Psoas muscle (tissue), 7 donors: ENCODE measurements at regions not wholly inside any gene's neighbourhood (a gene's known extent, or its start where the extent isn't known, plus 50 kb on each side); places are given as distances from the start of the nearest gene placed in this dataset.

Experiments used
- ATAC-seq, 4 donors: fragments of 200-7000 bp; cut with Tn5 transposase; one replicate each; pipeline ENCODE4 v1.9.1; 2020; ENCODE audit warnings: moderate library complexity in 3 of 4, mild to moderate bottlenecking in 2 of 4
- DNase-seq, 2 donors: peaks; one replicate each; pipeline ENCODE4 v3.0.0-alpha.2; 2020
- H3K27ac ChIP-seq: fragments of 200-600 bp; one replicate; pipeline ENCODE4 v1.8.0; 2022
- H3K27me3 ChIP-seq, 3 donors: fragments of 200-600 bp in 1 of 3; one replicate each; pipeline versions ENCODE4 v1.6.1 to v1.8.0; 2013 to 2022; ENCODE audit warnings: low read length in 2 of 3, mild to moderate bottlenecking in 2 of 3, moderate library complexity in 1 of 3; ENCODE audit not compliant: insufficient read depth in 3 of 3
- H3K36me3 ChIP-seq, 2 donors: fragments of 200-600 bp in 1 of 2; one replicate each; pipeline versions ENCODE4 v1.6.1 to v1.8.0; 2013 to 2022; ENCODE audit warnings: low read depth in 1 of 2, mild to moderate bottlenecking in 1 of 2, moderate library complexity in 1 of 2; ENCODE audit not compliant: insufficient read depth in 1 of 2
- H3K4me1 ChIP-seq: fragments of 200-600 bp; one replicate; pipeline ENCODE4 v1.8.0; 2022
- H3K4me3 ChIP-seq: fragments of 200-600 bp; one replicate; pipeline ENCODE4 v1.8.0; 2022; ENCODE audit warnings: mild to moderate bottlenecking
- H3K9me3 ChIP-seq: fragments of 200-600 bp; one replicate; pipeline ENCODE4 v1.8.0; 2022
- CTCF ChIP-seq: fragments of 200-600 bp; IDR thresholded peaks from one replicate; pipeline ENCODE4 v1.8.0; 2022; ENCODE audit warnings: antibody characterized with exemption
- WGBS, 3 donors: extraction: QIAGEN DNeasy Blood & Tissue Kit; methylation state at CpG; one replicate each; pipeline versions ENCODE4 v1.1.6 to v1.1.7; 2013; 5-methylcytosine and 5-hydroxymethylcytosine counted together
- intact Hi-C, 2 donors: fragments of 100-400 bp; cut with DNase I; formaldehyde crosslinking; loops; one replicate each; pipeline versions ENCODE4 v1.11.0 to v1.14.2; 2022
- donor health status: healthy with polysubstance abuse.
- donor health status: DM: no; HTN: no; CAD: no; lungs with moderate emphysema.
- donor health status: Bipolar disorder and iron deficiency.
- donor health status: healthy.
- donor health status: DM: yes; HTN: yes; CAD: no.
- donor health status: DM: no; HTN: no; CAD: no.
- donor health status: DM: yes; HTN: yes; CAD: no.

- no peak overlapping the region for H3K27ac ChIP-seq
- no peaks in the 10 kb centered on the region for H3K27me3 ChIP-seq
- H3K36me3 ChIP-seq, result no peaks in the 10 kb centered on the region
- no peak for TF ChIP-seq CTCF
- DNase-seq, result no peak
- intact Hi-C loops, result no loop called here
- peaks cover 2% of the 10 kb centered on the region for H3K9me3 ChIP-seq
- H3K4me3 ChIP-seq, result no peak overlapping the region
- whole genome bisulfite sequencing, 3 donors, result 63 to 71% (median 66%) methylated on average over 8 of the region's 8 CpGs
- no peaks in the 10 kb centered on the region for H3K4me1 ChIP-seq
- ATAC-seq, result no peak
Measured at GRCh38 chr3:137349557-137350348, 392.0 kb downstream of the IL20RB start.

- Histone ChIP-seq H3K9me3 (peaks cover 3% of the 10 kb centered on the region), H3K36me3 (no peaks in the 10 kb centered on the region), H3K27me3 (no peaks in the 10 kb centered on the region), H3K4me3 (no peak overlapping the region), H3K27ac (no peak overlapping the region), H3K4me1 (no peaks in the 10 kb centered on the region)
- no peak for TF ChIP-seq CTCF
- ATAC-seq (no peak), DNase-seq (no peak)
- WGBS, 3 donors, result 87 to 92% (median 88%) methylated on average over 2 of the region's 2 CpGs
- intact Hi-C loops, result no loop called here
Measured at GRCh38 chr3:137360531-137361201, 402.9 kb downstream of the IL20RB start.

- no peak for DNase-seq
- no peak for ATAC-seq
- H3K4me1 ChIP-seq, result no peaks in the 10 kb centered on the region
- intact Hi-C loops, result no loop called here
- H3K36me3 ChIP-seq, result no peaks in the 10 kb centered on the region
- H3K27ac ChIP-seq, result no peak overlapping the region
- H3K27me3 ChIP-seq, result no peaks in the 10 kb centered on the region
- TF ChIP-seq CTCF, result no peak
- no peak overlapping the region for H3K4me3 ChIP-seq
- H3K9me3 ChIP-seq, result peaks cover under 1% of the 10 kb centered on the region
- 89 to 93% (median 91%) methylated on average over 3 of the region's 3 CpGs for WGBS, 3 donors
Measured at GRCh38 chr3:137382005-137382594, 382.0 kb upstream of the SOX14 start.

GRCh38 chr3:137385922-137386321 lies 378.2 kb upstream of the SOX14 start:
- intact Hi-C loops, result no loop called here
- TF ChIP-seq CTCF, result no peak
- Histone ChIP-seq H3K4me3 (no peak overlapping the region), H3K27me3 (no peaks in the 10 kb centered on the region), H3K9me3 (peaks cover 5% of the 10 kb centered on the region), H3K36me3 (no peaks in the 10 kb centered on the region), H3K4me1 (no peaks in the 10 kb centered on the region), H3K27ac (no peak overlapping the region)
- no peak for DNase-seq
- WGBS, 3 donors, result 91 to 100% (median 96%) methylated on average over 1 of the region's 1 CpG
- no peak for ATAC-seq
